IPS-15b (cell line): ENCODE measurements at regions not wholly inside any gene's neighbourhood (a gene's known extent, or its start where the extent isn't known, plus 50 kb on each side); places are given as distances from the start of the nearest gene placed in this dataset.

Experiments used
- H3K27me3 ChIP-seq: one replicate; pipeline ENCODE4 v1.6.1; 2013; ENCODE audit warnings: low read length; ENCODE audit not compliant: control insufficient read depth, insufficient read depth
- H3K36me3 ChIP-seq: one replicate; pipeline ENCODE4 v1.6.1; 2013; ENCODE audit warnings: low read length; ENCODE audit not compliant: control insufficient read depth, insufficient read depth
- H3K4me1 ChIP-seq: one replicate; pipeline ENCODE4 v1.6.1; 2013; ENCODE audit warnings: mild to moderate bottlenecking, low read length; ENCODE audit not compliant: control insufficient read depth, insufficient read depth
- H3K4me3 ChIP-seq: one replicate; pipeline ENCODE4 v1.5.1; 2013; ENCODE audit warnings: low read depth, low read length
- H3K9ac ChIP-seq: one replicate; pipeline ENCODE4 v1.6.1; 2013; ENCODE audit warnings: low read depth, mild to moderate bottlenecking, low read length
- H3K9me3 ChIP-seq: one replicate; pipeline ENCODE4 v1.6.1; 2013; ENCODE audit warnings: mild to moderate bottlenecking, low read length; ENCODE audit not compliant: control insufficient read depth, insufficient read depth

DNA sequence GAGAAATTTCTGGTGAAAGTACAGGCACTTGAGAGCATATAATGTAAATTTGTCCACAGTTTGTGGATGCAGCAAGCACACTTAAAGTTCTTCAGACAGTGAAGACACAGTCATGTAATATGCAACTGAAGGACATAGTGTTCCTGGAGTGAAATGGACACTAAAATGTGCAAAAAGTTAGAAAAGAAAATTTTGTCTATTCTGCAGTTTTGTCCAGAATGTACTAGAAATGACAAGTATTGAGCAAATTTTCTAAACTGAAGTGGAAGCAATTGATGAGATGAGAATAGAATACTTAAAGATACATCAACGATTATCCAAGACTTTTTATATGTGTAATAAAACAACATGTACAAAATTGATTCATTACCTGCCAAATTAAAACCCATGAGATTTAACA, 647.0 kb upstream of the IMPG1 start:
- Histone ChIP-seq H3K9me3 (no peaks in the 10 kb centered on the region), H3K4me1 (no peaks in the 10 kb centered on the region), H3K36me3 (no peaks in the 10 kb centered on the region), H3K4me3 (no peak overlapping the region), H3K9ac (no peak overlapping the region), H3K27me3 (no peaks in the 10 kb centered on the region)

DNA sequence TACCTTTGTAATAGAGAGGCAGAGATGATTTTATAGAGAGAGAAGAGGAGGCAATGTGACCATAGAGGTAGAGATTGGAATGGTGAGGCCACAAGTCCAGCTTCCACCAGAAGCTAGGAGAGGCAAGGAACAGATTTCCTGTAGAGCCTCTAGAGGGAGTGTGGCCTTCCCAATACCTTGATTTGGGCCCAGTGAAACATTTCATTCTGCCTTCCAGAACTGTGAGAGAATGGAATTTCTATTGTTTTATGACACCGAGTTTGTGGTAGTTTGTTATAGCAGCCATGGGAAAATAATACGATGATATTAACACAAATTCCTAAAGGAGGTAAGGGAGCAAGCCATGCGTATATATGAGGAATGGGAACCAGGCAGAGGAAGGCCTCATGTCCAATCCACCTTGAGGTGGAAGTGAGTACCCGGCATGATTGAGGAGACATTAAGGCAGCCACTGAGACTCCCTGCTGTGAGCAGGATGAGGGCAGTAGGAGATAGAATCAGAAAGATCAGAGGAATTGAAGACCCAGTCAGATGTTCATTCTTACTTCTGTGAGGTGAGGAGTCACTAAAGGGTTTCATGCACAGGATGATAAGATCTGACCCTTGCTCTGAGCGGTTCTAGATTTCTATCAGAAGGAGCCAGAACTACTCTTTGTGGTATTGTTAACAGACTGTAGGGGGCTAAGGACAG, 636.3 kb upstream of the IMPG1 start:
- no peaks in the 10 kb centered on the region for H3K9me3 ChIP-seq
- H3K27me3 ChIP-seq, result peaks cover 4% of the 10 kb centered on the region
- H3K4me3 ChIP-seq, result no peak overlapping the region
- no peaks in the 10 kb centered on the region for H3K4me1 ChIP-seq
- no peak overlapping the region for H3K9ac ChIP-seq
- H3K36me3 ChIP-seq, result no peaks in the 10 kb centered on the region

DNA sequence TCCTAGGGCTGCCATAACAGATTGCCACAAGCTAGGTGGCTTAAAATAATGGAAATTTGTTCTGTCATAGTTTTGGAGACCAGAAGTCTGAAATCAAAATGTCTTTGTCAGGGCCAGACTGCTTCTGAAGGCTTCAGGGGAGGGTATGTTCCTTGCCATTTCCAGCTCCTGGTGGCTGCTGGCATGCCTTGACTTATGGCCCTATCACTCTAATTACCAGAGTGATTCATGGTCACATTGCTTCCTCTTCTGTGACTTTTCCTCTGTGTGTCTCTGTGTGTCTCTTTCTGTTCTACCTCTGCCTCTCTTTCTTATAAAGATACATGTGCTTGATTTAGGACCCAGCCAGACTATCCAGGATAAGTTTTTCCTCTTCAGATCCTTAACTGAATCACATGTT, 635.2 kb upstream of the IMPG1 start:
- Histone ChIP-seq H3K4me3 (no peak overlapping the region), H3K9me3 (no peaks in the 10 kb centered on the region), H3K36me3 (no peaks in the 10 kb centered on the region), H3K9ac (no peak overlapping the region), H3K4me1 (no peaks in the 10 kb centered on the region), H3K27me3 (peaks cover 6% of the 10 kb centered on the region)

DNA sequence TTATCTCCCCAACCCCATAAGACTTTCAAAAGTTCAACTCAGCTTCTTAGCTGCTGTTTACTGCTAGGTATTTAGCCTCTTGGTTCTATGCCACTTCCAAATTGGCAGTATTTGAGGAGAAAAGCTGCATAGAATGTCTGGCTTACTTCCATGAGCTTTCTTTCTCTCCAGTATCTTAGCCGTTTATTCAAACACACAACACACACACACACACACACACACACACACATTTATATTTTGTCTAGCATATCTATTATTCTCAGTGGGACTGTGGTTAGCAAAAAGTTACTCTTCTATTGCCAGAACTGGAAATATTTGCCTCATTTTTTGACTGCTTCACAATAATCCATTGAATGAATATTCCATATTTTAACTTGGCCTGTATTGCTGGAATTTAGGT, 634.2 kb upstream of the IMPG1 start:
- H3K27me3 ChIP-seq, result peaks cover 9% of the 10 kb centered on the region

DNA sequence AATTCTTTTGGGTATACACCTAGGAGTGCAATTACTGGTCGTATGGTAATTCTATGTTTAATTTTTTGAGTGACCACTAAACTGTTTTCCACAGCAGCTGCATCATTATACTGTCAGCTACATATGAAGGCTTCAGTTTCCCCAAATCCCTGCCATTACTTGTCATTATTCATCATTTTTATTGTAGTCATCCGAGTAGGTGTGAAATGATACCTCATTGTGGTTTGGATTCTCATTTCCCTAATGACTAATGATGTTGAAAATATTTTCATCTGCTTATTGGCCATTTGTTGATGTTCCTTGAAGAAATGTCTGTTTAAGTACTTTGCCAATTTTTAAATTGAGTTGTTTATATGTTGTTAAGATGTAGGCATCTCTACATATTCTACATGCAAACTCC, 633.6 kb upstream of the IMPG1 start:
- no peak overlapping the region for H3K4me3 ChIP-seq
- no peaks in the 10 kb centered on the region for H3K9me3 ChIP-seq
- H3K4me1 ChIP-seq, result no peaks in the 10 kb centered on the region
- H3K27me3 ChIP-seq, result peaks cover 14% of the 10 kb centered on the region
- no peak overlapping the region for H3K9ac ChIP-seq
- H3K36me3 ChIP-seq, result no peaks in the 10 kb centered on the region

More for the DNA sequence above, 634.2 kb upstream of the IMPG1 start:
- no peaks in the 10 kb centered on the region for H3K36me3 ChIP-seq
- no peaks in the 10 kb centered on the region for H3K9me3 ChIP-seq
- H3K9ac ChIP-seq, result no peak overlapping the region
- H3K4me3 ChIP-seq, result no peak overlapping the region
- no peaks in the 10 kb centered on the region for H3K4me1 ChIP-seq

DNA sequence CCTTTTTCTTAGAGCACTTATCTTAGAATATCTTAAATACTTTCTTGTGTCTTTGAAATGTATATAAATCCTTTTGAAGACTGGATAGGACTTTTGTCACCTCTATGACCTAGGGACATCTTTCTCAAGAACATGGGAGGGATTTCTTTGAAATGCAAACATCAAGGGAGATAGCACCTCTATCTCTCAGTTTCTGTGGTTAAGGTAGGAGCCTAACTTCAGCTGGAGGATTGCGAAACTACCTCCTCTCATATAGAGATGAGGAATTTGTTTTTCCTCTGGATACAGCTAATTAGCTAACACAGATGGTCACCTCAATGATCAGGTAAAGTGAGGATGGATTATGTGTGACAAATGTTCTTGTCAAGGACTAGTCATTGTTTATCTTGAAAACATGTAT, 631.3 kb upstream of the IMPG1 start:
- Histone ChIP-seq H3K4me1 (no peaks in the 10 kb centered on the region), H3K27me3 (peaks cover 14% of the 10 kb centered on the region), H3K36me3 (no peaks in the 10 kb centered on the region), H3K9me3 (no peaks in the 10 kb centered on the region), H3K9ac (no peak overlapping the region), H3K4me3 (no peak overlapping the region)

DNA sequence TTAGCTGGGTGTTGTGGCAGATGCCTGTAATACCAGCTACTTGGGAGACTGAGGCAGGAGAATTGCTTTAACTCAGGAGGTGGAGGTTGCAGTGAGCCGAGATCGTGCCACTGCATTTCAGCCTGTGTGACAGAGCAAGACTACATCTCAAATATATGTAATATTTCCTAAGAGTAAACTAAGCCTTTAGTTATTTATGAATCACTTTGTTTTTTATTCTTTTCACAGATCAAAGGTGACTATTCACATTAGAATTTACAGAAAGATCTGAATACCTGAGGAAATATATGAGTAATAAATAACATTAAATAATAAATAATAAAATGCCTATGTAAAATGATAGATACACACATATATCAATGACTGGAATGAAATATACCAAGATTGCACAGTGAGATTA, 630.8 kb upstream of the IMPG1 start:
- H3K4me3 ChIP-seq, result no peak overlapping the region
- H3K9ac ChIP-seq, result no peak overlapping the region
- peaks cover 14% of the 10 kb centered on the region for H3K27me3 ChIP-seq
- H3K36me3 ChIP-seq, result no peaks in the 10 kb centered on the region
- H3K9me3 ChIP-seq, result no peaks in the 10 kb centered on the region
- H3K4me1 ChIP-seq, result no peaks in the 10 kb centered on the region

DNA sequence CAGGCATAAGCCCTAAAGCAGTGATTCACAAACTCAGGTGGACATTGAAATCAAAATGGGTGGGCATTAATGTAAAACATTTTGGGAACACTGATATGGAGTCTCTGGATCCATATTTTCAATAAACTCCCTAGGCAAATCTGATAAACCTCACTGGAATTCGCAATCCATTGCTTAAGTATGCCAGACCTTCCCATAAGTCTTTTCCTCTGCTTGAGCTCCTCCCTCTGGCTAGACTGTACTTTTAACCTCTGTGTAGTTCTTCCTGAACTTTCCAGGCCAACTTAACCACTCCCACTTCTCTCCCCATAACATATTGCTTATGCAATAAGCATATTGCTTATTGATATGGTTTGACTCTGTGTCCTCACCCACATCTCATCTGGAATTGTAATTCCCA, 629.7 kb upstream of the IMPG1 start:
- H3K9ac ChIP-seq, result no peak overlapping the region
- H3K27me3 ChIP-seq, result peaks cover 14% of the 10 kb centered on the region
- H3K9me3 ChIP-seq, result no peaks in the 10 kb centered on the region
- H3K4me3 ChIP-seq, result no peak overlapping the region
- peaks cover 2% of the 10 kb centered on the region for H3K4me1 ChIP-seq
- no peaks in the 10 kb centered on the region for H3K36me3 ChIP-seq

DNA sequence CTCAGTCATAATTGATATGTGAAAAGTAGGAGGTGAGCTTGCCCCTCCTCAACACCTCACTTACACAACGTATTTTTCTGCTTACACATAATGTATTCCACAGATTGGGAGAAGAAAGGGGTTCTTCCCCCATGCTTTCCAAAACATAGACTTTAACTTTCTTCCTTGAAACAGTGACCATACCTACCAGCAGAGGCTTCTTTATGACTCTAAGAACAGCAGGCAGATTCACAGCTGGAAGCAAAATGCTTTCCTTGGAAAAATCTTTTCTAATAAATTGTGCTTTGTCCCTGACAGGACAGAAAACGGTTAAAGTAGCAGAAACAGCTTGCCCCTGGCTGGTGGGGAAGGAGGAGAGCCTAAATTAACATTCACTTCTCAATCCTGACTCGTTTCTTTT, 629.1 kb upstream of the IMPG1 start:
- no peaks in the 10 kb centered on the region for H3K9me3 ChIP-seq
- H3K36me3 ChIP-seq, result no peaks in the 10 kb centered on the region
- peaks cover 2% of the 10 kb centered on the region for H3K4me1 ChIP-seq
- H3K9ac ChIP-seq, result no peak overlapping the region
- H3K4me3 ChIP-seq, result no peak overlapping the region
- peaks cover 14% of the 10 kb centered on the region for H3K27me3 ChIP-seq

DNA sequence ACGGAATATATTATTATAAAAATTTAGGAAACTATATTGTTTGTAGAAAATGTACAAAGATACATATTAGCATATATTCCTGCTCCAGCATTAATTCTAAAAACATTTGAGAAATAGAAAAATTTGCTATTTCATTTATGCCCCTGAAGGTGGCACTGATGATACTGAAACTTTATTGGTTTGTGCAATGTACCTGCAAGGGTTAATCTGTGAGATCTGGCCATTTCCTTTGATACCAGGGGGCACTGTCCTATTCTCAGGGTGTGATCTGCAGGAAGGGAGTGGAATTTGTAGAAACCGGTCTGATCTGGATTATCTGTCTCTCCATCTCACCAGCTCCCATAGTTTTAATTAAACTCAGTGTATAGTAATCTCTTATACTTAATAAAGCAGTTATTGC, 625.1 kb upstream of the IMPG1 start:
- Histone ChIP-seq H3K9me3 (no peaks in the 10 kb centered on the region), H3K4me1 (peaks cover 2% of the 10 kb centered on the region), H3K36me3 (no peaks in the 10 kb centered on the region), H3K9ac (no peak overlapping the region), H3K4me3 (no peak overlapping the region), H3K27me3 (peaks cover 8% of the 10 kb centered on the region)

DNA sequence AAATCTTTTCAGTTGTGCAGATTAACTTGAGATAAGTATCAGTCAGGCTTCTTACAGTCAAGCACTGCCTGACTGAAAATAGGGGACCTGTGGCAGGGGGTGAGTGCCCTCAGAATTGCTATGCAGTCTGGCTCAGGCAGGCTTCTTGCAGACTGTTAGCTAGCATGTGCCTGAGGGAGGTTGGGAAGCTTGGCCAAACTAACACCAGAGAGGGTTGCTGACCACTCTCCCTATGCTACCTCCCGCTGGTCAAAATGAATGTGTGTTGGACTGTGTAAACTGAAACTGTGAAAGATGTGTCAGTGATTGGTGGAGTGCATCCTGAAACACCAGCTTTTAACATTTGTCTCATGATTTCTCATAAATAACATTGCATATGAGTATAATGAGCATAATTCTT, 622.3 kb upstream of the IMPG1 start:
- no peak overlapping the region for H3K9ac ChIP-seq
- no peaks in the 10 kb centered on the region for H3K36me3 ChIP-seq
- no peak overlapping the region for H3K4me3 ChIP-seq
- no peaks in the 10 kb centered on the region for H3K27me3 ChIP-seq
- H3K4me1 ChIP-seq, result peaks cover 2% of the 10 kb centered on the region
- no peaks in the 10 kb centered on the region for H3K9me3 ChIP-seq

DNA sequence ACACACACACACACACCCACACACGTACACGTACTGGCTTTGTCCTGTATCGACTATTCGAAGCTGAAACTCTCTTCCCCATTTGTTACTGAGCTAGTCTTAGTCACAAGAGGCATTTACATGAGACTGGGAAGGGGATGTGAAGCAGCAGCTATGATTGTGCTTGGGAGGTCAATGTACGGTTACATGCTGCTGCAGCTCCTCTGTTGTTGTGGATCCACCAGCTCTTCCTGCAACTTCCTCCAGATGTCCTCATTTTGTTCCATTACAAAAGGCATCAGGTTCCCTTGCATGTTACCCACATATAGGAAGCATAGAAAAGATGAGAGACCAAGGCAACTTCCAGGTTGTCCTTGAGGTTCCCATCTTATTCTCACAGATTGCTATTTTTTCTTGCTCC, 612.4 kb upstream of the IMPG1 start:
- H3K9ac ChIP-seq, result no peak overlapping the region

More for the DNA sequence above, 612.4 kb upstream of the IMPG1 start:
- no peak overlapping the region for H3K4me3 ChIP-seq
- H3K36me3 ChIP-seq, result no peaks in the 10 kb centered on the region
- H3K4me1 ChIP-seq, result peaks cover 13% of the 10 kb centered on the region
- no peaks in the 10 kb centered on the region for H3K9me3 ChIP-seq
- H3K27me3 ChIP-seq, result no peaks in the 10 kb centered on the region
